GM12878 (cell line): ENCODE measurements at regions not wholly inside any gene's neighbourhood (a gene's known extent, or its start where the extent isn't known, plus 50 kb on each side); places are given as distances from the start of the nearest gene placed in this dataset.

Experiments used
- ATAC-seq: fragments of 200-7000 bp; cut with Tn5 transposase; 3 replicates; pipeline ENCODE4 v1.9.1; 2020; ENCODE audit warnings: mild to moderate bottlenecking, moderate library complexity
- BruUV-seq: library from RNA; stranded (reverse); fragments of 400-500 nt; replicated peaks from 2 replicates; lab custom pipeline; 2021; lab: Mats Ljungman, UMichigan
- CTCF ChIA-PET: fragments of 300-600 bp; sonication (Branson Sonifier 250); formaldehyde crosslinking; extraction: SDS; loops from one replicate; lab custom pipeline; 2021; ENCODE audit warnings: inconsistent platforms; lab: Yijun Ruan, JAX
- POLR2A ChIA-PET: fragments of 350-600 bp; formaldehyde crosslinking; extraction: SDS; loops from one replicate; lab custom pipeline; 2021; ENCODE audit warnings: inconsistent platforms; lab: Charles Lee
- RAD21 ChIA-PET: fragments of 300-600 bp; sonication (Branson Sonifier 250); formaldehyde crosslinking; loops from one replicate; lab custom pipeline; 2023; ENCODE audit warnings: antibody characterized with exemption; ENCODE audit not compliant: unreplicated experiment; lab: Charles Lee
- SMC1A ChIA-PET: fragments of 300-600 bp; sonication (Branson Sonifier 250); formaldehyde crosslinking; loops from one replicate; lab custom pipeline; 2023; ENCODE audit not compliant: unreplicated experiment, uncharacterized antibody; lab: Charles Lee
- DNase-seq: peaks from one replicate; pipeline ENCODE4 v3.0.0-alpha.2; 2011; ENCODE audit warnings: low read depth, low spot score
- FAIRE-seq: peaks from 3 replicates; lab custom pipeline; 2011; peaks lifted over from hg19 to GRCh38; lab: Jason Lieb, UNC
- H2AFZ ChIP-seq: 2 replicates; pipeline ENCODE4 v1.6.0; 2011; ENCODE audit warnings: low read depth, low read length, control low read depth; ENCODE audit not compliant: control insufficient read depth
- H3K27ac ChIP-seq: 2 replicates; pipeline ENCODE4 v1.5.1; 2011; ENCODE audit warnings: control low read depth; ENCODE audit not compliant: control insufficient read depth, insufficient read depth
- H3K27me3 ChIP-seq, 2 experiments: replicated peaks in 1 of 2; 2 replicates each; pipeline versions ENCODE4 v1.6.0 to v1.6.1; 2011; ENCODE audit warnings: low read length in 1 of 2; ENCODE audit not compliant: control insufficient read depth in 2 of 2, insufficient read depth in 2 of 2
- H3K36me3 ChIP-seq, 2 experiments: 2 replicates each; pipeline ENCODE4 v1.5.1; 2011; ENCODE audit warnings: low read length in 1 of 2; ENCODE audit not compliant: control insufficient read depth in 2 of 2, insufficient read depth in 2 of 2
- H3K4me1 ChIP-seq: 2 replicates; pipeline ENCODE4 v1.6.1; 2011; ENCODE audit warnings: mild to moderate bottlenecking, low read length, moderate library complexity, mixed read lengths; ENCODE audit not compliant: control insufficient read depth, insufficient read depth
- H3K4me2 ChIP-seq: 2 replicates; pipeline ENCODE4 v1.6.0; 2011; ENCODE audit warnings: control low read depth; ENCODE audit not compliant: control insufficient read depth, insufficient read depth
- H3K4me3 ChIP-seq: fragments of 200-600 bp; sonication (generic); 2 replicates; pipeline ENCODE4 v1.5.1; 2016
- H3K79me2 ChIP-seq: 2 replicates; pipeline ENCODE4 v1.6.0; 2011; ENCODE audit warnings: low read length; ENCODE audit not compliant: control insufficient read depth, insufficient read depth
- H3K9ac ChIP-seq: 2 replicates; pipeline ENCODE4 v1.8.0; 2011; ENCODE audit warnings: low read length, control low read depth, mixed read lengths; ENCODE audit not compliant: control insufficient read depth, insufficient read depth
- H3K9me3 ChIP-seq: replicated peaks from 3 replicates; pipeline ENCODE4 v1.5.1; 2011; ENCODE audit warnings: mild to moderate bottlenecking, low read length; ENCODE audit not compliant: control insufficient read depth, insufficient read depth
- H4K20me1 ChIP-seq: 2 replicates; pipeline ENCODE4 v1.6.0; 2011; ENCODE audit not compliant: control insufficient read depth, insufficient read depth
- ATF7 ChIP-seq: fragments of 450-650 bp; IDR thresholded peaks from 2 replicates; pipeline ENCODE4 v1.6.1; 2016; ENCODE audit warnings: low read depth, mild to moderate bottlenecking
- CEBPB ChIP-seq, 2 experiments: fragments of 150-350 bp in 1 of 2; IDR thresholded peaks; 2 replicates each; pipeline ENCODE4 v1.6.1; 2012 to 2014; ENCODE audit warnings: low read depth in 2 of 2, low read length in 2 of 2, borderline replicate concordance in 1 of 2, inconsistent platforms in 1 of 2
- IRF3 ChIP-seq: fragments of 450-650 bp; IDR thresholded peaks from 2 replicates; pipeline ENCODE4 v1.6.1; 2014; ENCODE audit warnings: mild to moderate bottlenecking
- MLLT1 ChIP-seq: fragments of 450-650 bp; IDR thresholded peaks from 2 replicates; pipeline ENCODE4 v1.6.1; 2016; ENCODE audit warnings: mild to moderate bottlenecking
- RELA ChIP-seq: fragments of 450-650 bp; IDR thresholded peaks from 2 replicates; pipeline ENCODE4 v1.8.0; 2014; ENCODE audit warnings: borderline replicate concordance; ENCODE audit not compliant: partially characterized antibody
- SMAD1 ChIP-seq: fragments of 450-650 bp; IDR thresholded peaks from 2 replicates; pipeline ENCODE4 v1.6.1; 2018; ENCODE audit warnings: mild to moderate bottlenecking, low read depth; ENCODE audit not compliant: partially characterized antibody
- SUZ12 ChIP-seq: fragments of 200-600 bp; sonication (generic); IDR thresholded peaks from one replicate; pipeline ENCODE4 v1.6.1; 2018; ENCODE audit warnings: antibody characterized with exemption, mild to moderate bottlenecking; ENCODE audit not compliant: unreplicated experiment
- in situ Hi-C: fragments of 300-500 bp; cut with MboI; formaldehyde crosslinking; loops from 9 replicates; pipeline ENCODE4 v1.14.3; 2018; ENCODE audit warnings: mixed read lengths
- intact Hi-C: fragments of 100-400 bp; cut with micrococcal nuclease; formaldehyde crosslinking; loops from one replicate; pipeline ENCODE4 v1.14.2; 2022; ENCODE audit not compliant: unreplicated experiment

GRCh38 chr21:27143476-27143875, 176.6 kb upstream of the ADAMTS5 start (continued):
- TF ChIP-seq IRF3 (no peak), MLLT1 (no peak), CEBPB (IDR thresholded peaks at IDR 0.05; ENCODE audit: borderline replicate concordance in 1 of 2, low read depth in 2 of 2, low read length in 2 of 2) (no peak), SUZ12 (no peak)

- ChIA-PET RAD21 (no interaction called here), CTCF (no interaction called here), POLR2A (no interaction called here), SMC1A (no interaction called here)
- no peak overlapping the region for H3K27ac ChIP-seq
- BruUV-seq, result no TSS peak
- H3K9ac ChIP-seq, result no peak overlapping the region
- no peak overlapping the region for H3K4me3 ChIP-seq
- no peaks in the 10 kb centered on the region for H3K9me3 ChIP-seq
- no peak overlapping the region for H2AFZ ChIP-seq
- TF ChIP-seq SMAD1 (no peak), ATF7 (no peak), RELA (no peak)
- FAIRE-seq (no peak), DNase-seq (no peak), ATAC-seq (no peak)
- no peaks in the 10 kb centered on the region for H3K27me3 ChIP-seq
- H4K20me1 ChIP-seq, result no peaks in the 10 kb centered on the region
- intact Hi-C loops (no loop called here), in situ Hi-C loops (no loop called here)
- no peak overlapping the region for H3K4me2 ChIP-seq
- H3K36me3 ChIP-seq, result no peaks in the 10 kb centered on the region
- no peaks in the 10 kb centered on the region for H3K4me1 ChIP-seq
- H3K79me2 ChIP-seq, result no peaks in the 10 kb centered on the region
Measured at GRCh38 chr21:27139526-27139925, 172.6 kb upstream of the ADAMTS5 start.
